PC-3 (cell line): ENCODE measurements at regions not wholly inside any gene's neighbourhood (a gene's known extent, or its start where the extent isn't known, plus 50 kb on each side); places are given as distances from the start of the nearest gene placed in this dataset.

Experiments
- ATAC-seq: fragments of 200-7000 bp; cut with Tn5 transposase; 2 replicates; pipeline ENCODE4 v1.9.1; 2020; ENCODE audit warnings: mild to moderate bottlenecking, moderate library complexity
- BruUV-seq: library from RNA; stranded (reverse); fragments of 400-500 nt; replicated peaks from 2 replicates; lab custom pipeline; 2021; lab: Mats Ljungman, UMichigan
- CTCF ChIA-PET: fragments of 300-600 bp; sonication (Branson Sonifier 250); formaldehyde crosslinking; loops from one replicate; lab custom pipeline; 2022; ENCODE audit warnings: antibody characterized with exemption; lab: Charles Lee
- POLR2A ChIA-PET: fragments of 300-600 bp; sonication (Branson Sonifier 250); formaldehyde crosslinking; loops from one replicate; lab custom pipeline; 2022; ENCODE audit warnings: antibody characterized with exemption; ENCODE audit not compliant: unreplicated experiment; lab: Charles Lee
- DNase-seq: peaks from one replicate; pipeline ENCODE4 v3.0.0-alpha.2; 2015
- H2AFZ ChIP-seq: fragments of 300-600 bp; sonication (generic); 2 replicates; pipeline ENCODE4 v1.6.0; 2016; ENCODE audit warnings: antibody characterized with exemption, low read length
- H3F3A ChIP-seq: fragments of 300-600 bp; sonication (generic); one replicate; pipeline ENCODE4 v1.6.0; 2017; ENCODE audit warnings: antibody characterized with exemption, low read length, control low read depth, mild to moderate bottlenecking; ENCODE audit not compliant: unreplicated experiment
- H3K27ac ChIP-seq: fragments of 300-600 bp; sonication (generic); 2 replicates; pipeline ENCODE4 v1.5.1; 2016; ENCODE audit warnings: mild to moderate bottlenecking, low read length
- H3K27me3 ChIP-seq: fragments of 300-600 bp; sonication (generic); 2 replicates; pipeline ENCODE4 v1.6.1; 2016; ENCODE audit warnings: low read length, mixed read lengths
- H3K36me3 ChIP-seq: fragments of 300-600 bp; sonication (generic); 2 replicates; pipeline ENCODE4 v1.6.1; 2016; ENCODE audit warnings: low read depth, mixed run types, low read length, mixed read lengths
- H3K4me1 ChIP-seq: fragments of 300-600 bp; sonication (generic); 2 replicates; pipeline ENCODE4 v1.5.1; 2016; ENCODE audit warnings: low read length; ENCODE audit not compliant: insufficient read depth
- H3K4me2 ChIP-seq: fragments of 300-600 bp; sonication (generic); 2 replicates; pipeline ENCODE4 v1.6.0; 2016; ENCODE audit warnings: low read length
- H3K4me3 ChIP-seq: fragments of 300-600 bp; sonication (generic); 2 replicates; pipeline ENCODE4 v1.5.1; 2016; ENCODE audit warnings: mild to moderate bottlenecking, low read length, mixed read lengths
- H3K79me2 ChIP-seq: fragments of 300-600 bp; sonication (generic); 2 replicates; pipeline ENCODE4 v1.6.1; 2017; ENCODE audit warnings: low read length, mixed read lengths
- H3K9ac ChIP-seq: fragments of 300-600 bp; sonication (generic); 2 replicates; pipeline ENCODE4 v1.6.0; 2016; ENCODE audit warnings: mild to moderate bottlenecking, low read length
- H3K9me2 ChIP-seq: fragments of 300-600 bp; sonication (generic); replicated peaks from 2 replicates; pipeline ENCODE4 v1.6.1; 2016; ENCODE audit warnings: mixed run types, low read length, mixed read lengths
- H3K9me3 ChIP-seq: fragments of 300-600 bp; sonication (generic); 2 replicates; pipeline ENCODE4 v1.6.1; 2016; ENCODE audit warnings: low read length, mixed read lengths
- H4K20me1 ChIP-seq: fragments of 300-600 bp; sonication (generic); 2 replicates; pipeline ENCODE4 v1.6.1; 2016; ENCODE audit warnings: low read length, mixed read lengths
- EZH2 ChIP-seq: fragments of 300-600 bp; sonication (generic); IDR thresholded peaks from one replicate; pipeline ENCODE4 v1.6.1; 2017; ENCODE audit warnings: antibody characterized with exemption, mild to moderate bottlenecking, low read length; ENCODE audit not compliant: unreplicated experiment
- EZH2phosphoT487 ChIP-seq: fragments of 300-600 bp; sonication (generic); IDR thresholded peaks from 2 replicates; pipeline ENCODE4 v1.6.1; 2018; ENCODE audit warnings: mild to moderate bottlenecking, antibody characterized with exemption, low read length, borderline replicate concordance
- intact Hi-C: fragments of 100-400 bp; cut with micrococcal nuclease; formaldehyde crosslinking; loops from 2 replicates; pipeline ENCODE4 v1.9.0; 2023
- TF ChIP-seq, protein P1 (sequence below): fragments of 300-600 bp; sonication (generic); conservative IDR thresholded peaks from 2 replicates; pipeline ENCODE4 v1.5.1; 2017; ENCODE audit warnings: antibody characterized with exemption, low read depth, mild to moderate bottlenecking, low read length

DNA sequence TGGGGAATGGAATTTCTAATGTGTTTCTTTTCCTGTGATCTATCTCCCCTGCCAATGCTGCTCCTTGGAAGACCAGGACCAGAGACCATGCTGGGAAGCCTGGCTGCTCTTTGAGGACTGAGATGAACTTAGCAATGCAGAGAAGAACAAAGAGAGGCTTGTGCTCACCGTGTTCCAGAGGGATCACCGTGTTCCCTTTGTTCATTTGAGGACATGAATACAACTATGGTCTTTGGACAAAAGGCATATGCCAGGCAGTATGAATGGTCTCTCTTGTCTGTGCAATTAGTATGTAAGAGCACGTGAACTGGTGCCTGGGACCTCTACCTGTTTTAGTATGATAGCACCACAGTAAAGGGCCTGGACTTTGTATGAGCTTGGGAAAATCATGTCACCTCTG lies 139.9 kb downstream of the TDRD15 start:
- Histone ChIP-seq H3K9ac (no peak overlapping the region), H3K27me3 (no peaks in the 10 kb centered on the region), H3K27ac (no peak overlapping the region), H3K4me2 (no peak overlapping the region), H2AFZ (no peak overlapping the region), H3F3A (no peaks in the 10 kb centered on the region), H3K4me3 (no peak overlapping the region), H3K36me3 (no peaks in the 10 kb centered on the region), H4K20me1 (no peaks in the 10 kb centered on the region), H3K9me2 (no peaks in the 10 kb centered on the region), H3K4me1 (no peaks in the 10 kb centered on the region), H3K9me3 (no peaks in the 10 kb centered on the region), H3K79me2 (no peaks in the 10 kb centered on the region)
- CTCF ChIA-PET = no interaction called here
- DNase-seq (no peak), ATAC-seq (no peak)
- no peak for TF ChIP-seq EZH2phosphoT487
- TF ChIP-seq, protein P1, sequence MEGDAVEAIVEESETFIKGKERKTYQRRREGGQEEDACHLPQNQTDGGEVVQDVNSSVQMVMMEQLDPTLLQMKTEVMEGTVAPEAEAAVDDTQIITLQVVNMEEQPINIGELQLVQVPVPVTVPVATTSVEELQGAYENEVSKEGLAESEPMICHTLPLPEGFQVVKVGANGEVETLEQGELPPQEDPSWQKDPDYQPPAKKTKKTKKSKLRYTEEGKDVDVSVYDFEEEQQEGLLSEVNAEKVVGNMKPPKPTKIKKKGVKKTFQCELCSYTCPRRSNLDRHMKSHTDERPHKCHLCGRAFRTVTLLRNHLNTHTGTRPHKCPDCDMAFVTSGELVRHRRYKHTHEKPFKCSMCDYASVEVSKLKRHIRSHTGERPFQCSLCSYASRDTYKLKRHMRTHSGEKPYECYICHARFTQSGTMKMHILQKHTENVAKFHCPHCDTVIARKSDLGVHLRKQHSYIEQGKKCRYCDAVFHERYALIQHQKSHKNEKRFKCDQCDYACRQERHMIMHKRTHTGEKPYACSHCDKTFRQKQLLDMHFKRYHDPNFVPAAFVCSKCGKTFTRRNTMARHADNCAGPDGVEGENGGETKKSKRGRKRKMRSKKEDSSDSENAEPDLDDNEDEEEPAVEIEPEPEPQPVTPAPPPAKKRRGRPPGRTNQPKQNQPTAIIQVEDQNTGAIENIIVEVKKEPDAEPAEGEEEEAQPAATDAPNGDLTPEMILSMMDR = no peak
- TF ChIP-seq EZH2 = no peak
- POLR2A ChIA-PET = no interaction called here
- intact Hi-C loops = no loop called here
- BruUV-seq = no TSS peak

DNA sequence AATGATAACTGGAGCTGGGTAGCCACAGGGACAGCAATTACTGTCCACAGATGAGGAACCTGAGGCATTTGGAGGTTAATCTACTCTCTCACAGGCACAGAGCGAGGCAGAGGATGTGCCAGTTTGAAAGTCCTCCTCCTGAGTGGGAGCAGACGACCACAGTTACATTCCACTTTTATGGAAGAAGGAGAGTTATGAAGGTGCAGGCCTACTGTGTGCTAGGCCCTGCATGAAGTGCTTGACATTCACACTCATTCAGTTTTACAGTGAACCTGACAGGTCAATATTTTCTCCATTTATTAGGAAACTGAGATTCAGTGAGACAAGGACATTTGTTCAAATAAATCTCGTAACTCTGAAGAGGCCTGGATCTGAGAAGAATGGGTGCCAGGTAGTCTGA lies 142.0 kb downstream of the TDRD15 start:
- Histone ChIP-seq H3K4me1 (no peaks in the 10 kb centered on the region), H3F3A (no peaks in the 10 kb centered on the region), H3K4me3 (no peak overlapping the region), H3K36me3 (no peaks in the 10 kb centered on the region), H3K9ac (no peak overlapping the region), H3K9me3 (no peaks in the 10 kb centered on the region), H3K79me2 (no peaks in the 10 kb centered on the region), H3K27me3 (no peaks in the 10 kb centered on the region), H3K27ac (no peak overlapping the region), H2AFZ (no peak overlapping the region), H4K20me1 (no peaks in the 10 kb centered on the region), H3K9me2 (no peaks in the 10 kb centered on the region), H3K4me2 (no peak overlapping the region)
- BruUV-seq = no TSS peak
- TF ChIP-seq EZH2 = no peak
- TF ChIP-seq EZH2phosphoT487 = no peak
- TF ChIP-seq, protein P1 = no peak
- DNase-seq (no peak), ATAC-seq (no peak)
- CTCF ChIA-PET = no interaction called here
- intact Hi-C loops = no loop called here
- POLR2A ChIA-PET = no interaction called here

DNA sequence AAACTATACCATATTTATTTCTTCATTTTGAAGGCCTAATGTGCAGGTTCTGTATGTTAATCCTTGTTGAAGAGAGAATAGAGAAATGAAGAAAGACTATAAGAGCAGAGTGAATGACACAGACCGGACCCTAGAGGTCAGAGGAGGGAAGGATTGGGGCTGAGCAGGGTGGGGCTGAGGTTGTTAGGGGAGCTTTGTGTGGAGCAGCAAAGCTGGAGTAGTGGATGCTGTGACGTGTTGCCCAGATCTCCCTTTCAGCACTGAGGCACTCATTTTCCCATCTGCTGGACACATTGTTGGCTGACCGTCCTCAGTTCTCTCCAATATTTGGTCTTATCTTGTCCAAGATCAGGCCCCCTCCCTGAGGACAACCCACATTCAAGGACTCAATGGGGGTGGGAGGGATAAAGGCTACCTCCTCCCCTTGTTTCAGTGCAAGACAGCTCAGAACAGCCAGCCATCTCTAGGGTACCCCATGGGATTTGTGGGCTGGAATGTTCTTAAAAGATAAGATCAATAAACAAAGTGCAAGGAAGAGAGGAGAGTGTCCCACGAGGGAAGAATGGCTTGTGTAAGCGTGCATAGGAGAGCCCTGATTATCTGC lies 143.6 kb downstream of the TDRD15 start:
- POLR2A ChIA-PET = no interaction called here
- H3K27ac ChIP-seq = no peak overlapping the region
- CTCF ChIA-PET = no interaction called here

More for the DNA sequence above, 143.6 kb downstream of the TDRD15 start:
- H3K9me2 ChIP-seq = no peaks in the 10 kb centered on the region
- no peaks in the 10 kb centered on the region for H3K36me3 ChIP-seq
- no peaks in the 10 kb centered on the region for H3K9me3 ChIP-seq
- no peaks in the 10 kb centered on the region for H3K79me2 ChIP-seq
- DNase-seq = no peak
- intact Hi-C loops = no loop called here
- TF ChIP-seq, protein P1 = no peak
- TF ChIP-seq EZH2 (no peak), EZH2phosphoT487 (no peak)
- H4K20me1 ChIP-seq = no peaks in the 10 kb centered on the region
- no peak overlapping the region for H2AFZ ChIP-seq
- no peaks in the 10 kb centered on the region for H3K4me1 ChIP-seq
- H3K4me3 ChIP-seq = no peak overlapping the region
- no peak overlapping the region for H3K4me2 ChIP-seq
- H3K9ac ChIP-seq = no peak overlapping the region
- no TSS peak for BruUV-seq
- no peak for ATAC-seq
- H3F3A ChIP-seq = no peaks in the 10 kb centered on the region
- H3K27me3 ChIP-seq = no peaks in the 10 kb centered on the region
